Stimulated activated CD4-positive, alpha-beta T cell treated with anti-CD3 and anti-CD28 coated beads, TNF-alpha, amount 100 ng/mL, for 48 hours (primary cell): ENCODE measurements at regions not wholly inside any gene's neighbourhood (a gene's known extent, or its start where the extent isn't known, plus 50 kb on each side); places are given as distances from the start of the nearest gene placed in this dataset.

Experiments used
- DNase-seq, 3 donors: peaks; one replicate each; pipeline ENCODE4 v3.0.0-alpha.2; 2020; ENCODE audit warnings: low read depth in 3 of 3

GRCh38 chr3:46090161-46090591 lies 62.9 kb upstream of the XCR1 start:
- no peak for DNase-seq

- peak in 1 of 3 donors; percentile 23 for DNase-seq
Observed at GRCh38 chr3:46089237-46090011, 62.1 kb upstream of the XCR1 start.

GRCh38 chr3:46087871-46088270 lies 60.6 kb upstream of the XCR1 start:
- DNase-seq: no peak

- DNase-seq: no peak
Observed at GRCh38 chr3:46086986-46087385, 59.7 kb upstream of the XCR1 start.

GRCh38 chr3:46086083-46086437 lies 58.8 kb upstream of the XCR1 start:
- no peak for DNase-seq

- no peak for DNase-seq
Observed at GRCh38 chr3:46085421-46086082, 58.3 kb upstream of the XCR1 start.

GRCh38 chr3:46083956-46084355 lies 56.7 kb upstream of the XCR1 start:
- no peak for DNase-seq

GRCh38 chr3:46082849-46083248 lies 55.6 kb upstream of the XCR1 start:
- DNase-seq: no peak

- no peak for DNase-seq
Observed at GRCh38 chr3:46082021-46082420, 54.7 kb upstream of the XCR1 start.

GRCh38 chr3:46080969-46081345 lies 53.7 kb upstream of the XCR1 start:
- DNase-seq: no peak

- DNase-seq: no peak
Observed at GRCh38 chr3:46080124-46080968, 53.1 kb upstream of the XCR1 start.

- peak; percentile 75 to 90 (median 80) for DNase-seq
Observed at GRCh38 chr3:46078712-46079400, 51.6 kb upstream of the XCR1 start.
